HCT116 (cell line): ENCODE measurements at regions not wholly inside any gene's neighbourhood (a gene's known extent, or its start where the extent isn't known, plus 50 kb on each side); places are given as distances from the start of the nearest gene placed in this dataset.

Source experiments
- ATAC-seq: fragments of 200-7000 bp; cut with Tn5 transposase; 2 replicates; pipeline ENCODE4 v1.9.1; 2020; ENCODE audit warnings: mild to moderate bottlenecking, moderate library complexity
- BruUV-seq: library from RNA; stranded (reverse); fragments of 400-500 nt; replicated peaks from 2 replicates; lab custom pipeline; 2021; lab: Mats Ljungman, UMichigan
- CTCF ChIA-PET: fragments of 300-600 bp; sonication (Branson Sonifier 250); formaldehyde crosslinking; loops from one replicate; lab custom pipeline; 2021; ENCODE audit warnings: antibody characterized with exemption; lab: Charles Lee
- POLR2A ChIA-PET: fragments of 300-600, 350-600 bp; sonication (Branson Sonifier 250); formaldehyde crosslinking; loops from one replicate; lab custom pipeline; 2021; ENCODE audit warnings: antibody characterized with exemption; lab: Charles Lee
- RAD21 ChIA-PET, 2 experiments: fragments of 300-600 bp; sonication (Branson Sonifier 250); formaldehyde crosslinking; loops; one replicate each; lab custom pipeline; 2023; ENCODE audit warnings: low total read pairs in 2 of 2; ENCODE audit not compliant: uncharacterized antibody in 2 of 2, unreplicated experiment in 2 of 2, low non-redundant PET in 1 of 2; lab: Charles Lee
- DNase-seq: peaks from one replicate; pipeline ENCODE4 v3.0.0-alpha.2; 2010; ENCODE audit warnings: low read depth, low spot score
- H2AFZ ChIP-seq: fragments of 200-600 bp; shearing (Covaris generic), sonication (generic); 2 replicates; pipeline ENCODE4 v1.6.1; 2017; ENCODE audit warnings: low read depth, mixed run types, mixed read lengths, antibody characterized with exemption, low read length; ENCODE audit not compliant: poor library complexity, severe bottlenecking
- H3K27ac ChIP-seq: 2 replicates; pipeline ENCODE4 v1.5.1; 2012; ENCODE audit warnings: low read depth, low read length
- H3K27me3 ChIP-seq: fragments of 200-600 bp; sonication (generic); 2 replicates; pipeline ENCODE4 v1.6.1; 2016; ENCODE audit warnings: mixed run types, low read length, mixed read lengths; ENCODE audit not compliant: insufficient read depth
- H3K36me3 ChIP-seq, 2 experiments: fragments of 200-500 bp in 1 of 2; fragments of 200-600 bp in 1 of 2; sonication (Bioruptor generic) in 1 of 2; sonication (generic) in 1 of 2; 2 replicates each; pipeline versions ENCODE4 v1.5.1 to v1.6.1; 2014 to 2016; ENCODE audit warnings: low read length in 2 of 2, inconsistent platforms in 1 of 2, mixed read lengths in 1 of 2, mixed run types in 1 of 2; ENCODE audit not compliant: insufficient read depth in 2 of 2, control insufficient read depth in 1 of 2
- H3K4me1 ChIP-seq, 2 experiments: fragments of 200-600 bp in 1 of 2; sonication (generic) in 1 of 2; 2 replicates each; pipeline versions ENCODE4 v1.5.1 to v1.6.1; 2012 to 2017; ENCODE audit warnings: low read length in 2 of 2, inconsistent platforms in 1 of 2, mild to moderate bottlenecking in 1 of 2, mixed read lengths in 1 of 2, mixed run types in 1 of 2, moderate library complexity in 1 of 2; ENCODE audit not compliant: insufficient read depth in 2 of 2, control insufficient read depth in 1 of 2
- H3K4me2 ChIP-seq: fragments of 200-600 bp; sonication (generic); 2 replicates; pipeline ENCODE4 v1.6.1; 2017; ENCODE audit warnings: mixed run types, low read length, mixed read lengths
- H3K4me3 ChIP-seq, 2 experiments: fragments of 200-600 bp in 1 of 2; sonication (generic) in 1 of 2; replicated peaks in 1 of 2; 2 replicates each; pipeline ENCODE4 v1.5.1; 2011 to 2016; ENCODE audit warnings: low read length in 2 of 2, control low read depth in 1 of 2, low read depth in 1 of 2, mild to moderate bottlenecking in 1 of 2, mixed read lengths in 1 of 2, mixed run types in 1 of 2
- H3K79me2 ChIP-seq: fragments of 200-600 bp; sonication (generic); 2 replicates; pipeline ENCODE4 v1.6.1; 2017; ENCODE audit warnings: mild to moderate bottlenecking, mixed run types, low read length, moderate library complexity, mixed read lengths; ENCODE audit not compliant: insufficient read depth
- H3K9ac ChIP-seq: fragments of 200-600 bp; sonication (generic); 2 replicates; pipeline ENCODE4 v1.6.1; 2016; ENCODE audit warnings: low read length, mixed read lengths
- H3K9me2 ChIP-seq: fragments of 200-600 bp; sonication (generic), shearing (Covaris generic); 2 replicates; pipeline ENCODE4 v1.6.1; 2017; ENCODE audit warnings: mixed run types, mild to moderate bottlenecking, moderate library complexity; ENCODE audit not compliant: insufficient read depth
- H3K9me3 ChIP-seq, 2 experiments: fragments of 200-500 bp in 1 of 2; fragments of 200-600 bp in 1 of 2; sonication (Bioruptor generic) in 1 of 2; sonication (generic) in 1 of 2; 2 replicates each; pipeline ENCODE4 v1.6.1; 2014 to 2017; ENCODE audit warnings: low read length in 2 of 2, mixed read lengths in 2 of 2, inconsistent platforms in 1 of 2, low read depth in 1 of 2, mild to moderate bottlenecking in 1 of 2, mixed run types in 1 of 2, moderate library complexity in 1 of 2; ENCODE audit not compliant: control insufficient read depth in 1 of 2, insufficient read depth in 1 of 2
- H4K20me1 ChIP-seq: fragments of 200-600 bp; sonication (generic), shearing (Covaris generic); 2 replicates; pipeline ENCODE4 v1.6.1; 2017; ENCODE audit warnings: mixed run types, mild to moderate bottlenecking, moderate library complexity; ENCODE audit not compliant: insufficient read depth
- CBX3 ChIP-seq: IDR thresholded peaks from 2 replicates; pipeline ENCODE4 v1.6.1; 2012; ENCODE audit warnings: low read depth
- EGR1 ChIP-seq: IDR thresholded peaks from 2 replicates; pipeline ENCODE4 v1.6.1; 2012; ENCODE audit warnings: low read depth
- JUND ChIP-seq: IDR thresholded peaks from 2 replicates; pipeline ENCODE4 v1.6.1; 2012
- POLR2AphosphoS5 ChIP-seq: IDR thresholded peaks from 2 replicates; pipeline ENCODE4 v1.6.1; 2011; ENCODE audit warnings: mild to moderate bottlenecking, low read depth, low read length, moderate library complexity
- RAD21 ChIP-seq: IDR thresholded peaks from 2 replicates; pipeline ENCODE4 v1.6.1; 2012; ENCODE audit warnings: low read depth, mild to moderate bottlenecking
- SIN3A ChIP-seq: IDR thresholded peaks from 2 replicates; pipeline ENCODE4 v1.6.1; 2012; ENCODE audit warnings: low read depth
- TCF7L2 ChIP-seq: IDR thresholded peaks from 2 replicates; pipeline ENCODE4 v1.7.0; 2011; ENCODE audit warnings: borderline replicate concordance, inconsistent platforms; ENCODE audit not compliant: insufficient read depth, insufficient read length; ENCODE audit errors: extremely low read depth
- YY1 ChIP-seq: IDR thresholded peaks from 2 replicates; pipeline ENCODE4 v1.6.1; 2011; ENCODE audit warnings: low read length, low read depth, moderate library complexity, mild to moderate bottlenecking; ENCODE audit not compliant: insufficient replicate concordance; ENCODE audit errors: extremely low read depth
- ZFX ChIP-seq: fragments of 450-650 bp; IDR thresholded peaks from 2 replicates; pipeline ENCODE4 v1.6.1; 2017
- ZNF274 ChIP-seq: fragments of 200-500 bp; sonication (Bioruptor generic); IDR thresholded peaks from 2 replicates; pipeline ENCODE4 v1.6.1; 2014; ENCODE audit warnings: mild to moderate bottlenecking, low read depth, low read length, inconsistent platforms
- intact Hi-C: fragments of 100-400 bp; cut with micrococcal nuclease; formaldehyde crosslinking; loops from 2 replicates; pipeline ENCODE4 v1.10.0; 2022
- TF ChIP-seq, protein P1 (sequence below): IDR thresholded peaks from 2 replicates; pipeline ENCODE4 v1.6.1; 2011; ENCODE audit warnings: mild to moderate bottlenecking, low read length, moderate library complexity; ENCODE audit not compliant: insufficient replicate concordance; ENCODE audit errors: extremely low read depth
- TF ChIP-seq, protein P2 (sequence below): IDR thresholded peaks from 2 replicates; pipeline ENCODE4 v1.6.1; 2012
- TF ChIP-seq, protein P3 (sequence below), 3 experiments: fragments of 200-600 bp in 1 of 3; sonication (generic) in 1 of 3; IDR thresholded peaks in 2 of 3; conservative IDR thresholded peaks in 1 of 3; 2 replicates each; pipeline ENCODE4 v1.5.1; 2012 to 2017; ENCODE audit warnings: low read depth in 2 of 3, low read length in 2 of 3, antibody characterized with exemption in 1 of 3, borderline replicate concordance in 1 of 3, control low read depth in 1 of 3, mild to moderate bottlenecking in 1 of 3, mixed read lengths in 1 of 3, mixed run types in 1 of 3, moderate library complexity in 1 of 3; ENCODE audit not compliant: insufficient read depth in 1 of 3
- TF ChIP-seq, protein P4 (sequence below): IDR thresholded peaks from 2 replicates; pipeline ENCODE4 v1.6.1; 2012; ENCODE audit warnings: low read depth
- TF ChIP-seq, protein P5 (sequence below): IDR thresholded peaks from 2 replicates; pipeline ENCODE4 v1.6.1; 2012

DNA sequence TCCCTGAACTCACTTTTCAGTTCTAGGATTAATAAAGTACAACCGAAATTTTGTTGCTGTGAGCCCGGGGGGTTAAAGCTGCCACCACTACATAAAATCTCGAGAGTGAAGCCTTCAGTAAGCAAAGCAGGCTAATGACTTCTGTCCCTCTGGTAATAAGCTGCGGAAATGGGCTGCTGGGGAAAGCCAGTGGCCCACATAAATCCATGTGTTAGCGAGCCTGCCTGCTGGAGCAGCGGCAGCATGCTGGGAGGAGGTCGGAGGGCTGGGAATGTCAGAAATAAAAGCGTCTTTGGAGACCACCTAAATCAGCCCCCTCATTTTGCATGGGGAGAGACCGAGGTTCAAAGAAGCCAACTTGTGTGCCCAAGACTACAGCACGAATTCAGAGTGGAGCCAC, 371.7 kb downstream of the TNS1 start:
- no TSS peak for BruUV-seq
- H2AFZ ChIP-seq, result no peak overlapping the region
- CTCF ChIA-PET, result interaction anchor here (1.3 kb wide), 1 partner anchor 19 kb away, joined by 5 read pairs; no protein-coding TSS in a partner anchor
- H3K9me3 ChIP-seq, result no peaks in the 10 kb centered on the region
- no peak overlapping the region for H3K4me3 ChIP-seq
- intact Hi-C loops, result no loop called here
- no peak for TF ChIP-seq JUND
- TF ChIP-seq SIN3A, result no peak
- TF ChIP-seq EGR1, result no peak
- TF ChIP-seq, protein P1, sequence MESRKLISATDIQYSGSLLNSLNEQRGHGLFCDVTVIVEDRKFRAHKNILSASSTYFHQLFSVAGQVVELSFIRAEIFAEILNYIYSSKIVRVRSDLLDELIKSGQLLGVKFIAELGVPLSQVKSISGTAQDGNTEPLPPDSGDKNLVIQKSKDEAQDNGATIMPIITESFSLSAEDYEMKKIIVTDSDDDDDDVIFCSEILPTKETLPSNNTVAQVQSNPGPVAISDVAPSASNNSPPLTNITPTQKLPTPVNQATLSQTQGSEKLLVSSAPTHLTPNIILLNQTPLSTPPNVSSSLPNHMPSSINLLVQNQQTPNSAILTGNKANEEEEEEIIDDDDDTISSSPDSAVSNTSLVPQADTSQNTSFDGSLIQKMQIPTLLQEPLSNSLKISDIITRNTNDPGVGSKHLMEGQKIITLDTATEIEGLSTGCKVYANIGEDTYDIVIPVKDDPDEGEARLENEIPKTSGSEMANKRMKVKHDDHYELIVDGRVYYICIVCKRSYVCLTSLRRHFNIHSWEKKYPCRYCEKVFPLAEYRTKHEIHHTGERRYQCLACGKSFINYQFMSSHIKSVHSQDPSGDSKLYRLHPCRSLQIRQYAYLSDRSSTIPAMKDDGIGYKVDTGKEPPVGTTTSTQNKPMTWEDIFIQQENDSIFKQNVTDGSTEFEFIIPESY, result no peak
- no peak for TF ChIP-seq POLR2AphosphoS5
- no peak for TF ChIP-seq RAD21
- TF ChIP-seq TCF7L2, result no peak
- TF ChIP-seq, protein P2, sequence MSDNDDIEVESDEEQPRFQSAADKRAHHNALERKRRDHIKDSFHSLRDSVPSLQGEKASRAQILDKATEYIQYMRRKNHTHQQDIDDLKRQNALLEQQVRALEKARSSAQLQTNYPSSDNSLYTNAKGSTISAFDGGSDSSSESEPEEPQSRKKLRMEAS, result no peak
- TF ChIP-seq CBX3, result no peak
- TF ChIP-seq YY1, result no peak
- TF ChIP-seq, protein P3, sequence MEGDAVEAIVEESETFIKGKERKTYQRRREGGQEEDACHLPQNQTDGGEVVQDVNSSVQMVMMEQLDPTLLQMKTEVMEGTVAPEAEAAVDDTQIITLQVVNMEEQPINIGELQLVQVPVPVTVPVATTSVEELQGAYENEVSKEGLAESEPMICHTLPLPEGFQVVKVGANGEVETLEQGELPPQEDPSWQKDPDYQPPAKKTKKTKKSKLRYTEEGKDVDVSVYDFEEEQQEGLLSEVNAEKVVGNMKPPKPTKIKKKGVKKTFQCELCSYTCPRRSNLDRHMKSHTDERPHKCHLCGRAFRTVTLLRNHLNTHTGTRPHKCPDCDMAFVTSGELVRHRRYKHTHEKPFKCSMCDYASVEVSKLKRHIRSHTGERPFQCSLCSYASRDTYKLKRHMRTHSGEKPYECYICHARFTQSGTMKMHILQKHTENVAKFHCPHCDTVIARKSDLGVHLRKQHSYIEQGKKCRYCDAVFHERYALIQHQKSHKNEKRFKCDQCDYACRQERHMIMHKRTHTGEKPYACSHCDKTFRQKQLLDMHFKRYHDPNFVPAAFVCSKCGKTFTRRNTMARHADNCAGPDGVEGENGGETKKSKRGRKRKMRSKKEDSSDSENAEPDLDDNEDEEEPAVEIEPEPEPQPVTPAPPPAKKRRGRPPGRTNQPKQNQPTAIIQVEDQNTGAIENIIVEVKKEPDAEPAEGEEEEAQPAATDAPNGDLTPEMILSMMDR (IDR thresholded peaks at IDR 0.05 in 2 of 3, conservative IDR thresholded peaks at IDR 0.05 in 1 of 3; ENCODE audit: borderline replicate concordance in 1 of 3, insufficient read depth in 1 of 3, low read depth in 2 of 3, low read length in 2 of 3), result no peak
- TF ChIP-seq, protein P4, sequence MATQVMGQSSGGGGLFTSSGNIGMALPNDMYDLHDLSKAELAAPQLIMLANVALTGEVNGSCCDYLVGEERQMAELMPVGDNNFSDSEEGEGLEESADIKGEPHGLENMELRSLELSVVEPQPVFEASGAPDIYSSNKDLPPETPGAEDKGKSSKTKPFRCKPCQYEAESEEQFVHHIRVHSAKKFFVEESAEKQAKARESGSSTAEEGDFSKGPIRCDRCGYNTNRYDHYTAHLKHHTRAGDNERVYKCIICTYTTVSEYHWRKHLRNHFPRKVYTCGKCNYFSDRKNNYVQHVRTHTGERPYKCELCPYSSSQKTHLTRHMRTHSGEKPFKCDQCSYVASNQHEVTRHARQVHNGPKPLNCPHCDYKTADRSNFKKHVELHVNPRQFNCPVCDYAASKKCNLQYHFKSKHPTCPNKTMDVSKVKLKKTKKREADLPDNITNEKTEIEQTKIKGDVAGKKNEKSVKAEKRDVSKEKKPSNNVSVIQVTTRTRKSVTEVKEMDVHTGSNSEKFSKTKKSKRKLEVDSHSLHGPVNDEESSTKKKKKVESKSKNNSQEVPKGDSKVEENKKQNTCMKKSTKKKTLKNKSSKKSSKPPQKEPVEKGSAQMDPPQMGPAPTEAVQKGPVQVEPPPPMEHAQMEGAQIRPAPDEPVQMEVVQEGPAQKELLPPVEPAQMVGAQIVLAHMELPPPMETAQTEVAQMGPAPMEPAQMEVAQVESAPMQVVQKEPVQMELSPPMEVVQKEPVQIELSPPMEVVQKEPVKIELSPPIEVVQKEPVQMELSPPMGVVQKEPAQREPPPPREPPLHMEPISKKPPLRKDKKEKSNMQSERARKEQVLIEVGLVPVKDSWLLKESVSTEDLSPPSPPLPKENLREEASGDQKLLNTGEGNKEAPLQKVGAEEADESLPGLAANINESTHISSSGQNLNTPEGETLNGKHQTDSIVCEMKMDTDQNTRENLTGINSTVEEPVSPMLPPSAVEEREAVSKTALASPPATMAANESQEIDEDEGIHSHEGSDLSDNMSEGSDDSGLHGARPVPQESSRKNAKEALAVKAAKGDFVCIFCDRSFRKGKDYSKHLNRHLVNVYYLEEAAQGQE, result no peak
- no peak for TF ChIP-seq ZFX
- no peak for TF ChIP-seq ZNF274
- TF ChIP-seq, protein P5, sequence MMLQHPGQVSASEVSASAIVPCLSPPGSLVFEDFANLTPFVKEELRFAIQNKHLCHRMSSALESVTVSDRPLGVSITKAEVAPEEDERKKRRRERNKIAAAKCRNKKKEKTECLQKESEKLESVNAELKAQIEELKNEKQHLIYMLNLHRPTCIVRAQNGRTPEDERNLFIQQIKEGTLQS, result no peak
- DNase-seq, result no peak
- peaks cover 48% of the 10 kb centered on the region for H3K27me3 ChIP-seq
- no peaks in the 10 kb centered on the region for H3K79me2 ChIP-seq
- ATAC-seq, result no peak
- POLR2A ChIA-PET, result no interaction called here
- no peaks in the 10 kb centered on the region for H3K4me1 ChIP-seq
- RAD21 ChIA-PET, result no interaction called here
- no peaks in the 10 kb centered on the region for H3K9me2 ChIP-seq
- H4K20me1 ChIP-seq, result no peaks in the 10 kb centered on the region
- H3K36me3 ChIP-seq, result no peaks in the 10 kb centered on the region
- no peak overlapping the region for H3K9ac ChIP-seq
- H3K4me2 ChIP-seq, result no peak overlapping the region
- H3K27ac ChIP-seq, result no peak overlapping the region
